Osteocyte (in vitro differentiated cells): ENCODE measurements at regions not wholly inside any gene's neighbourhood (a gene's known extent, or its start where the extent isn't known, plus 50 kb on each side); places are given as distances from the start of the nearest gene placed in this dataset.

Source experiments
- DNase-seq: peaks from one replicate; pipeline ENCODE4 v3.0.0; 2021; ENCODE audit warnings: mixed read lengths; ENCODE audit not compliant: unreplicated experiment; ENCODE audit errors: extremely low spot score
- H3K27ac Mint-ChIP-seq: one replicate; pipeline ENCODE4 v1.8.0; 2021; ENCODE audit warnings: mild to moderate bottlenecking, mixed read lengths; ENCODE audit not compliant: unreplicated experiment
- H3K27me3 Mint-ChIP-seq: one replicate; pipeline ENCODE4 v1.8.0; 2021; ENCODE audit warnings: mixed read lengths; ENCODE audit not compliant: unreplicated experiment
- H3K36me3 Mint-ChIP-seq: one replicate; pipeline ENCODE4 v1.8.0; 2021; ENCODE audit warnings: mixed read lengths; ENCODE audit not compliant: unreplicated experiment
- H3K4me1 Mint-ChIP-seq: one replicate; pipeline ENCODE4 v1.8.0; 2021; ENCODE audit warnings: mixed read lengths; ENCODE audit not compliant: unreplicated experiment
- H3K4me3 Mint-ChIP-seq: one replicate; pipeline ENCODE4 v1.8.0; 2021; ENCODE audit warnings: mild to moderate bottlenecking, moderate library complexity, mixed read lengths; ENCODE audit not compliant: unreplicated experiment
- H3K9me3 Mint-ChIP-seq: one replicate; pipeline ENCODE4 v1.8.0; 2021; ENCODE audit warnings: mixed read lengths; ENCODE audit not compliant: unreplicated experiment
- TF ChIP-seq, protein P1 (sequence below): fragments of 200-600 bp; sonication (generic); IDR thresholded peaks from 2 replicates; pipeline ENCODE4 v1.5.0; 2021; ENCODE audit warnings: antibody characterized with exemption, mild to moderate bottlenecking, moderate library complexity

DNA sequence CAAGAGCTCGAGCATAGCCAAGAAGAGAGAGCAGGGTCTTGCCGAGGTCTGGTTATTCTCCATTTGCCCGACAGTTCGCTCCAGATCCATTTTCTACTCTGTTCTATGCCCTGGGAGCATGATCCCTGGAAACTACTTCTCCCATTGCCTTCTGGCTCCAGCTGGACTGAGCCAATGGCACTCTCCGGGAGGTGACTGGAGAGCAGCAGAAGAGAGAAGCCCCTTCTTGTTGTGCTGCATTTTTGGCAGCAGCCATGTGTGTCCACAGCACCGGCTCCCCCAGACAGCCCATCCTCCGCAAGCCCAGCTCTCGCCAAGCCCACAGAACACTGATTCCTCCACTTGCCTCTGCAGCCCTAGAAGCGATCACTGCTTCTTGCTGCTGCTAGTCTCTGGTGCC is 345.5 kb downstream of the TNS1 start:
- Mint-ChIP-seq H3K36me3 (no peaks in the 10 kb centered on the region), H3K4me3 (no peak overlapping the region), H3K27me3 (no peaks in the 10 kb centered on the region), H3K4me1 (peaks cover 58% of the 10 kb centered on the region), H3K27ac (no peak overlapping the region), H3K9me3 (no peaks in the 10 kb centered on the region)
- TF ChIP-seq, protein P1, sequence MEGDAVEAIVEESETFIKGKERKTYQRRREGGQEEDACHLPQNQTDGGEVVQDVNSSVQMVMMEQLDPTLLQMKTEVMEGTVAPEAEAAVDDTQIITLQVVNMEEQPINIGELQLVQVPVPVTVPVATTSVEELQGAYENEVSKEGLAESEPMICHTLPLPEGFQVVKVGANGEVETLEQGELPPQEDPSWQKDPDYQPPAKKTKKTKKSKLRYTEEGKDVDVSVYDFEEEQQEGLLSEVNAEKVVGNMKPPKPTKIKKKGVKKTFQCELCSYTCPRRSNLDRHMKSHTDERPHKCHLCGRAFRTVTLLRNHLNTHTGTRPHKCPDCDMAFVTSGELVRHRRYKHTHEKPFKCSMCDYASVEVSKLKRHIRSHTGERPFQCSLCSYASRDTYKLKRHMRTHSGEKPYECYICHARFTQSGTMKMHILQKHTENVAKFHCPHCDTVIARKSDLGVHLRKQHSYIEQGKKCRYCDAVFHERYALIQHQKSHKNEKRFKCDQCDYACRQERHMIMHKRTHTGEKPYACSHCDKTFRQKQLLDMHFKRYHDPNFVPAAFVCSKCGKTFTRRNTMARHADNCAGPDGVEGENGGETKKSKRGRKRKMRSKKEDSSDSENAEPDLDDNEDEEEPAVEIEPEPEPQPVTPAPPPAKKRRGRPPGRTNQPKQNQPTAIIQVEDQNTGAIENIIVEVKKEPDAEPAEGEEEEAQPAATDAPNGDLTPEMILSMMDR = no peak
- DNase-seq = no peak

DNA sequence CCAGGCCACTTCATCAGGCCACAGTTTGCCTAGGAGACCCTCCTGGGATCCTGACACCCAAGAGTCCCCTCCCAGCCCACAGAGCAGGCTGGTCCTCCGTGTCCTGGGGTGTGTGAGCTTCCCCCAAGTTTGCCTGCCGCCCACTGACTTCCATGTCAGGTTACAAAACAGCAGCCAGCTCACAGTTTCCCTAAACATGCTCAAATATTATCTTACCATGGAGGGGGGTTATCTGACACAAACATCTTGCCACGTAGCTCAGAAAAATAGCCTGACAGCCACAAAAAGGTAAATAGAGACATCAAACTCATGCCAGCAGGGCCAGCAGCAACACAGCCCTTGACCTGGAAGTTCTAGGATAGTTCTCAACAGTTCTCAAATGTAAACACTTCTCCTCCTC is 346.5 kb downstream of the TNS1 start:
- Mint-ChIP-seq H3K27me3 (no peaks in the 10 kb centered on the region), H3K36me3 (no peaks in the 10 kb centered on the region), H3K4me3 (no peak overlapping the region), H3K4me1 (peaks cover 54% of the 10 kb centered on the region), H3K27ac (peak overlapping the region; percentile 43), H3K9me3 (no peaks in the 10 kb centered on the region)
- DNase-seq = no peak
- TF ChIP-seq, protein P1 = no peak

DNA sequence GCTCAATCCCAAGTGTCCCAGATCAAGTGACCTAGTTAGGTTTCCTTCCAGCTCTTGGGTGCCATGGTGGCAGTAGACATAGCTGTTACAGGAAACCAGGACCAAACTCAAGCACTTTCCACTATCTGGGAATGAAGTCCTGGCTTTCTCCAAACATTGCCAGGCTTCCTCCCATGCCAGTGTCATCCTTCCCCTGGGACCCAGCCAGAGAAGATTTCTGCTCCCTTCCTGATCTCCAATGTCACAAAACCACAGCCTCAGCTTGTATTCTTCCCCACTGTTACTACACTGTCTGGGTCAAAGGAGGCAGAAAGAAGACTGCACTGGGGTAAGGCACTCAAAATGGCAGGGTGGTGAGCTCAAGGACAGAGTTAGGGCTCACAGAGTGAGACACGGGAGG is 347.1 kb downstream of the TNS1 start:
- TF ChIP-seq, protein P1 = no peak
- no peak for DNase-seq
- H3K4me1 Mint-ChIP-seq = peaks cover 53% of the 10 kb centered on the region
- H3K9me3 Mint-ChIP-seq = no peaks in the 10 kb centered on the region
- no peak overlapping the region for H3K4me3 Mint-ChIP-seq
- no peaks in the 10 kb centered on the region for H3K27me3 Mint-ChIP-seq
- H3K36me3 Mint-ChIP-seq = no peaks in the 10 kb centered on the region
- H3K27ac Mint-ChIP-seq = peak overlapping the region; percentile 25

DNA sequence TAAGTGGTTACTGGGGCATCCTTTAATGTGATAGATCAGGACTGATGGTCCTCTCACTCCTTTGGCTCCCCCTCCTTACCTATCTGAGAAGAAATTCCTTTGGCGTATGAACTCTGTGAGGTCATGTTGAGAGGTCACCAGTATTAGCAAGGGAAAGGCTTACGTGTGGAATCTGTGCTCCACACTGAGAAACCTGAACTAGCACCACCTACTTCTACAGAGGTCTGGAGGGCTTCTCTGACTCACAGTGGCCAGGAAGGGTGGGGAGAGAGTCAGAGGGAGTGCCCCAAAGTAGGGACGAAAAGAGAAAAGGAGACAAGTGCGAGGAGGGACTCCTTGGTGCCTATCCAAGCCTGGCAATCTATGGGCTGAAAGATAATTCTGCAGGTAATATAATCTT is 348.6 kb downstream of the TNS1 start:
- Mint-ChIP-seq H3K4me1 (peaks cover 47% of the 10 kb centered on the region), H3K27ac (peak overlapping the region; percentile 96), H3K27me3 (no peaks in the 10 kb centered on the region), H3K4me3 (no peak overlapping the region), H3K9me3 (no peaks in the 10 kb centered on the region), H3K36me3 (no peaks in the 10 kb centered on the region)
- TF ChIP-seq, protein P1 = no peak
- DNase-seq = no peak

DNA sequence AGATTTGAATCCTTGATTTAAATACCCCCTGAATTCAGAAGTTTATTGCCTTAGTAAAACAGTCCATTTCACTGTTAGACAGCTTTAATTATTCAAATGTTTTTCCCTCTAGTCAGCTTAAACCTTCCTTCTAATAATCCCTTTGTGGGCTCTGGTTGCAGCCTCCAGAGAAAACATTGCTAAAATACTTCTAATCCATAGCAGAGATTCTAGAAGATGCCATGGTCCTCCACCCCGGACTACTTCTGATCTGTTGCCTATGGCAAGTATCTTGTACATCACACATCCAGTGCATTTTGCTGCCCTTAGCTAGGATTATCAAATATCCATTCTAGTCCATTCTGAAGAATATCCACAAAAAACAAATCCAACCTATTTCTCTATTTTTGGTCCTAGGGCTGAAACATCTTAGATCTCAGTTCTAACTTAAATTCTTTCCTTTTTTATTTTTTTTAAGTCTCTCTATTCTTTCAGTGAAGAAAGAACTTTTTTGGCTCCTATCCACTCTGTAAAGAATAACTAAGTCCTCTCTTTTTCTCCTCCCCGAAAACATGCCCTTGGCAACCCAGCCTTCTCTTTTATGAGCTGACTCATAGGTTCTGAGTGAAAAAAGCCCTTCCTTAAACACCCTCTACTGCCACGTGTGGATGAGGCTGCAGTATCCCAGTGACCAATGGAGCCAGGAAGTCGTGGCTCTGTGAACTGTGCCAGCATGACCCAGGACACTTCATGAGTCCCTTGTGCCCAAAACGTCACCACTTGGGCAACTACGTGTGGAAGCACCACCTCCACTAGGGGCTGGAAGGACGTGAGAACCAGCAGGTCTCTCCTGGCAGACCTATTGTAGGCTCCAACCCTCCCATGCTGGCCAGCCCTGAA is 349.8 kb downstream of the TNS1 start:
- Mint-ChIP-seq H3K4me1 (peaks cover 47% of the 10 kb centered on the region), H3K9me3 (no peaks in the 10 kb centered on the region), H3K4me3 (no peak overlapping the region), H3K27ac (peak overlapping the region; percentile 96), H3K36me3 (no peaks in the 10 kb centered on the region), H3K27me3 (no peaks in the 10 kb centered on the region)
- TF ChIP-seq, protein P1 = peak; percentile 37
- DNase-seq = peak; percentile 85
